ENCODE measurements at regions not wholly inside any gene's neighbourhood (a gene's known extent, or its start where the extent isn't known, plus 50 kb on each side); places are given as distances from the start of the nearest gene placed in this dataset.

DNA sequence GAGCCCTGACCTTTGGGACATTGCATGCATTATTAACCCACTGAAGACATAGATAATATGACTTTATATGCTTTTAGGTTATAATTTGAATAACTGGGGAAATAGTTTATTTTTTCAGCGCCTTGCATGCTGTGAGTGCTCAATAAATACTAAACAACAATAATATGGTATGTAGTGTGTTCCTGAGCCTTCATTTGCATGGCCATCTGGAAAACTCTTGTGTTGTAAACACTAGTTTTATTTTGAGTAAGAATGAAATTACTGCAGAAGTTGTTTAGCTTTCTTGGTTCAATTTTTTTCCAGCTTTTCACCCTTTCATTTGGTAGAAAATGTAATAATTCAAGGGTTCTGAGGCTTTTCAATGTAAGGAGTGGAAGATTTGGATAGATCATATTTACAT, 189.3 kb upstream of the GALNT5 start:
- ChIA-PET CTCF (interaction anchor here (1.1 kb wide), 1 partner anchor 12 kb away, joined by 4 read pairs; no protein-coding TSS in a partner anchor), POLR2A (no interaction called here)
- Histone ChIP-seq H3K4me1 (no peaks in the 10 kb centered on the region), H3K9me3 (peaks cover 3% of the 10 kb centered on the region; the same call in 1 of the 3 replicates), H3K27ac (no peak overlapping the region), H3K4me3 (no peak overlapping the region), H3K4me2 (no peak overlapping the region)
- FAIRE-seq = no peak
- no peak for DNase-seq (ENCODE audit: low read depth in 1 of 2, low spot score in 1 of 2)
- TF ChIP-seq, protein P1, sequence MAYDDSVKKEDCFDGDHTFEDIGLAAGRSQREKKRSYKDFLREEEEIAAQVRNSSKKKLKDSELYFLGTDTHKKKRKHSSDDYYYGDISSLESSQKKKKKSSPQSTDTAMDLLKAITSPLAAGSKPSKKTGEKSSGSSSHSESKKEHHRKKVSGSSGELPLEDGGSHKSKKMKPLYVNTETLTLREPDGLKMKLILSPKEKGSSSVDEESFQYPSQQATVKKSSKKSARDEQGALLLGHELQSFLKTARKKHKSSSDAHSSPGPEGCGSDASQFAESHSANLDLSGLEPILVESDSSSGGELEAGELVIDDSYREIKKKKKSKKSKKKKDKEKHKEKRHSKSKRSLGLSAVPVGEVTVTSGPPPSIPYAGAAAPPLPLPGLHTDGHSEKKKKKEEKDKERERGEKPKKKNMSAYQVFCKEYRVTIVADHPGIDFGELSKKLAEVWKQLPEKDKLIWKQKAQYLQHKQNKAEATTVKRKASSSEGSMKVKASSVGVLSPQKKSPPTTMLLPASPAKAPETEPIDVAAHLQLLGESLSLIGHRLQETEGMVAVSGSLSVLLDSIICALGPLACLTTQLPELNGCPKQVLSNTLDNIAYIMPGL (CRISPR knock-in tag; IDR thresholded peaks at IDR 0.05; ENCODE audit: borderline replicate concordance) = no peak
- TF ChIP-seq NR3C1 (IDR thresholded peaks at IDR 0.05) (no peak), ZFP36 (IDR thresholded peaks at IDR 0.05; ENCODE audit: borderline replicate concordance, partially characterized antibody) (no peak), GATA3 (IDR thresholded peaks at IDR 0.05; ENCODE audit: borderline replicate concordance) (no peak), SMC3 (IDR thresholded peaks at IDR 0.05) (no peak), JUNB (IDR thresholded peaks at IDR 0.05) (no peak), RAD21 (conservative IDR thresholded peaks at IDR 0.05 in 1 of 2, IDR thresholded peaks at IDR 0.05 in 1 of 2) (no peak), HDAC2 (IDR thresholded peaks at IDR 0.05) (no peak), HOXA7 (CRISPR knock-in tag; IDR thresholded peaks at IDR 0.05) (no peak), RFX5 (IDR thresholded peaks at IDR 0.05) (no peak), CHD2 (IDR thresholded peaks at IDR 0.05; ENCODE audit: low read length, partially characterized antibody) (no peak), RARB (CRISPR knock-in tag; IDR thresholded peaks at IDR 0.05) (no peak), CBX2 (IDR thresholded peaks at IDR 0.05; ENCODE audit: borderline replicate concordance, low read depth) (no peak), MAZ (IDR thresholded peaks at IDR 0.05; ENCODE audit: borderline replicate concordance, low read depth, low read length) (no peak), JUN (IDR thresholded peaks at IDR 0.05) (no peak), KDM1A (IDR thresholded peaks at IDR 0.05; ENCODE audit: low read depth) (no peak)
- TF ChIP-seq, protein P2, sequence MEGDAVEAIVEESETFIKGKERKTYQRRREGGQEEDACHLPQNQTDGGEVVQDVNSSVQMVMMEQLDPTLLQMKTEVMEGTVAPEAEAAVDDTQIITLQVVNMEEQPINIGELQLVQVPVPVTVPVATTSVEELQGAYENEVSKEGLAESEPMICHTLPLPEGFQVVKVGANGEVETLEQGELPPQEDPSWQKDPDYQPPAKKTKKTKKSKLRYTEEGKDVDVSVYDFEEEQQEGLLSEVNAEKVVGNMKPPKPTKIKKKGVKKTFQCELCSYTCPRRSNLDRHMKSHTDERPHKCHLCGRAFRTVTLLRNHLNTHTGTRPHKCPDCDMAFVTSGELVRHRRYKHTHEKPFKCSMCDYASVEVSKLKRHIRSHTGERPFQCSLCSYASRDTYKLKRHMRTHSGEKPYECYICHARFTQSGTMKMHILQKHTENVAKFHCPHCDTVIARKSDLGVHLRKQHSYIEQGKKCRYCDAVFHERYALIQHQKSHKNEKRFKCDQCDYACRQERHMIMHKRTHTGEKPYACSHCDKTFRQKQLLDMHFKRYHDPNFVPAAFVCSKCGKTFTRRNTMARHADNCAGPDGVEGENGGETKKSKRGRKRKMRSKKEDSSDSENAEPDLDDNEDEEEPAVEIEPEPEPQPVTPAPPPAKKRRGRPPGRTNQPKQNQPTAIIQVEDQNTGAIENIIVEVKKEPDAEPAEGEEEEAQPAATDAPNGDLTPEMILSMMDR (IDR thresholded peaks at IDR 0.05) = no peak
- TF ChIP-seq, protein P3, sequence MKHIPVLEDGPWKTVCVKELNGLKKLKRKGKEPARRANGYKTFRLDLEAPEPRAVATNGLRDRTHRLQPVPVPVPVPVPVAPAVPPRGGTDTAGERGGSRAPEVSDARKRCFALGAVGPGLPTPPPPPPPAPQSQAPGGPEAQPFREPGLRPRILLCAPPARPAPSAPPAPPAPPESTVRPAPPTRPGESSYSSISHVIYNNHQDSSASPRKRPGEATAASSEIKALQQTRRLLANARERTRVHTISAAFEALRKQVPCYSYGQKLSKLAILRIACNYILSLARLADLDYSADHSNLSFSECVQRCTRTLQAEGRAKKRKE (CRISPR knock-in tag; IDR thresholded peaks at IDR 0.05; ENCODE audit: low read depth) = no peak
- no peak for ATAC-seq
- 55% methylated on average over 1 of the region's 1 CpG for WGBS (ENCODE audit: missing lambda C conversion rate)

DNA sequence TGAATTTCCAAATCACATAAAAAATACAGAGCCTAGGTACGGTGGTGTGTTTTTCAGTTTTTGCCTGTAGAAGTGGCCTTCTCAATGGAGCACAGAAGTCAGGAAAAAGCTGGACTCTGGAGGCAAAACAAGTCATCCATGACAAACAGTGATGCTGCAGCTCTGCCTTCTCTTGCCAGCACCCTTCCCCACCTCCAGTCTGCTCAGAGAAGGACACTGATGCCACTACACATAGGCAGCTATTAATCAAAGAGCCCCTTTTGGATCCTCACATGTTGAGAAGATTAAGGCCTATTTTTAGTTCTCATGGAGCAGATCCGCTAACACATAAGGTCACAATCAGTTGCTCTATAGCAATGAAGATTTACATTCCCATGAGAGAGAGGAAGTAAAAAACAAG, 181.6 kb upstream of the GALNT5 start:
- H3K9me3 ChIP-seq = peaks cover 3% of the 10 kb centered on the region; the same call in 1 of the 3 replicates
- FAIRE-seq (no peak), DNase-seq (ENCODE audit: low read depth in 1 of 2, low spot score in 1 of 2) (no peak), ATAC-seq (no peak)
- H3K4me1 ChIP-seq = no peaks in the 10 kb centered on the region
- H3K27ac ChIP-seq = no peak overlapping the region
- H3K4me3 ChIP-seq = no peak overlapping the region
- 86% methylated on average over 2 of the region's 2 CpGs for WGBS (ENCODE audit: missing lambda C conversion rate)
- CTCF ChIA-PET = no interaction called here
- no peak overlapping the region for H3K4me2 ChIP-seq
- POLR2A ChIA-PET = no interaction called here
- TF ChIP-seq, protein P1 (CRISPR knock-in tag; IDR thresholded peaks at IDR 0.05; ENCODE audit: borderline replicate concordance) = no peak
- TF ChIP-seq CHD4 (IDR thresholded peaks at IDR 0.05; ENCODE audit: borderline replicate concordance) (no peak), RNF2 (IDR thresholded peaks at IDR 0.05; ENCODE audit: borderline replicate concordance, low read depth) (no peak), HOXB5 (CRISPR knock-in tag; IDR thresholded peaks at IDR 0.05) (no peak), GATA3 (IDR thresholded peaks at IDR 0.05; ENCODE audit: borderline replicate concordance) (no peak), EHF (CRISPR knock-in tag; IDR thresholded peaks at IDR 0.05) (no peak), RAD21 (conservative IDR thresholded peaks at IDR 0.05 in 1 of 2, IDR thresholded peaks at IDR 0.05 in 1 of 2) (no peak), HOXB13 (CRISPR knock-in tag; IDR thresholded peaks at IDR 0.05; ENCODE audit: low read depth) (no peak), SREBF2 (IDR thresholded peaks at IDR 0.05) (no peak), SMC3 (IDR thresholded peaks at IDR 0.05) (no peak), EHMT2 (IDR thresholded peaks at IDR 0.05; ENCODE audit: low read depth) (no peak), MAZ (IDR thresholded peaks at IDR 0.05; ENCODE audit: borderline replicate concordance, low read depth, low read length) (no peak)
- TF ChIP-seq, protein P4, sequence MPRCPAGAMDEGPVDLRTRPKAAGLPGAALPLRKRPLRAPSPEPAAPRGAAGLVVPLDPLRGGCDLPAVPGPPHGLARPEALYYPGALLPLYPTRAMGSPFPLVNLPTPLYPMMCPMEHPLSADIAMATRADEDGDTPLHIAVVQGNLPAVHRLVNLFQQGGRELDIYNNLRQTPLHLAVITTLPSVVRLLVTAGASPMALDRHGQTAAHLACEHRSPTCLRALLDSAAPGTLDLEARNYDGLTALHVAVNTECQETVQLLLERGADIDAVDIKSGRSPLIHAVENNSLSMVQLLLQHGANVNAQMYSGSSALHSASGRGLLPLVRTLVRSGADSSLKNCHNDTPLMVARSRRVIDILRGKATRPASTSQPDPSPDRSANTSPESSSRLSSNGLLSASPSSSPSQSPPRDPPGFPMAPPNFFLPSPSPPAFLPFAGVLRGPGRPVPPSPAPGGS (IDR thresholded peaks at IDR 0.05) = no peak
- TF ChIP-seq, protein P5, sequence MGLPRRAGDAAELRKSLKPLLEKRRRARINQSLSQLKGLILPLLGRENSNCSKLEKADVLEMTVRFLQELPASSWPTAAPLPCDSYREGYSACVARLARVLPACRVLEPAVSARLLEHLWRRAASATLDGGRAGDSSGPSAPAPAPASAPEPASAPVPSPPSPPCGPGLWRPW (IDR thresholded peaks at IDR 0.05) = no peak

Measured in A549 (cell line).